ENCODE measurements at regions not wholly inside any gene's neighbourhood (a gene's known extent, or its start where the extent isn't known, plus 50 kb on each side); places are given as distances from the start of the nearest gene placed in this dataset.
"Not testable (repeated sequence)": the region's sequence is repeated elsewhere in the genome, so short reads cannot be mapped to it uniquely, and the experiment has no call there.

DNA sequence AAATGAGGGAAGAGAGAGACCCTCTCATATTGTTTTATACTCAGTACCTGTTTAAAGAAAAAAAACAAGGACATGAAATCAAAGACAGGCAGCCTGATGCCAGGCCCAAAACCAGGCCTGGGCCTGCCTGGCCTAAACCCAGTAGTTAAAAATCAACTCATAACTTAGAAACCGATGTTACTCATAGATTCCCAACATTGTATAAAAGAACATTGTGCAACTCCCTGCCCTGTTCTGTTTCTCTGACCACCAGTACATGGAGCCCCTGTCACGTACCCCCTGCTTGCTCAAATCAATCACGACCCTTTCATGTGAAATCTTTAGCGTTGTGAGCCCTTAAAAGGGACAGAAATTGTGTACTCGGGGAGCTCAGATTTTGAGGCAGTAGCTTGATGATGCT is 291.4 kb upstream of the SGCG start:
- H3K27me3 ChIP-seq (ENCODE audit: control insufficient read depth, insufficient read depth, low read length); H3K4me1 ChIP-seq (ENCODE audit: control insufficient read depth, low read depth, low read length); H3K9me3 ChIP-seq (ENCODE audit: control insufficient read depth, low read depth, low read length); H3K36me3 ChIP-seq (ENCODE audit: control insufficient read depth, low read depth, low read length); H3K4me3 ChIP-seq (ENCODE audit: low read length); H3K27ac ChIP-seq (ENCODE audit: low read length); H3K9ac ChIP-seq (ENCODE audit: low read length): not testable (repeated sequence)

DNA sequence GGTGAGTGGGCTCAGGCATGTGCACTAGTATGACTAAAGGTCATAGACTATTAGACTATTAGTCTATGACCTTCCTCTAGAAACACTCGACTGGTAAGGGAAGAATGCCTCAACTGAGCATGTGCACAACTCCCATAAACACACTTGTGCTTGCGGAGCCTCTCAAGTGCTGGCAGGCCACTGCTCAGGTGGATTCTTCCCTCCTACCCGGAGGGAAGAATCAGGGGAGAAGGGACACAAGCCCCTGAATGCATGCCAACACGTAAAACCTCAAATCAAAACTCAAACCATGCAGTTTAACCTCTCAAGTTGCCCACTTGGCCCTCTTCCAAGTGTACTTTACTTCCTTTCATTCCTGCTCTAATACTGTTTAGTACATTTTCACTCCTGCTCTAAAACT is 287.6 kb upstream of the SGCG start:
- no peaks in the 10 kb centered on the region for H3K36me3 ChIP-seq (ENCODE audit: control insufficient read depth, low read depth, low read length)
- H3K9ac ChIP-seq (ENCODE audit: low read length), result no peak overlapping the region
- no peak overlapping the region for H3K4me3 ChIP-seq (ENCODE audit: low read length)
- peaks cover 7% of the 10 kb centered on the region for H3K4me1 ChIP-seq (ENCODE audit: control insufficient read depth, low read depth, low read length)
- no peaks in the 10 kb centered on the region for H3K27me3 ChIP-seq (ENCODE audit: control insufficient read depth, insufficient read depth, low read length)
- no peak overlapping the region for H3K27ac ChIP-seq (ENCODE audit: low read length)
- H3K9me3 ChIP-seq (ENCODE audit: control insufficient read depth, low read depth, low read length), result no peaks in the 10 kb centered on the region

DNA sequence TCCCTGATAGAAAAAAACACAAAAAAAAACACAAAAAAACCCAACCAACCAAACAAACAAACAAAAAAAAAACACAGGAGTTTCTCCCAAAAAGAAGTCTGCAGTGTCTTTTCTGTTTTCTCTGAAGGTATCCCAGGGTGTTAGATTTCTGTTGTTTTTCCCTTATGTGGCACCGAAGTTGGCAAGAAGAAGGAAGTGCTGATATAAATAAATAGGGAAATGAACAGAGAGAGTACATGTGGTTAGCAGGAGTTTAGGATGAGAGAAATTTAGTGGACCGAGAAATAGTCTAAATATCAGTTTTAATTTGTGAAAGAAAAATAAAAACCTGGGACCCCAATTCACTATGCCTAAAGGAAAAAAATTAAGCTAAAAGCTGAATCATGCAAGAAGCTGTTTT is 287.0 kb upstream of the SGCG start:
- H3K36me3 ChIP-seq (ENCODE audit: control insufficient read depth, low read depth, low read length), result no peaks in the 10 kb centered on the region
- no peak overlapping the region for H3K27ac ChIP-seq (ENCODE audit: low read length)
- H3K9ac ChIP-seq (ENCODE audit: low read length), result no peak overlapping the region
- peaks cover 7% of the 10 kb centered on the region for H3K4me1 ChIP-seq (ENCODE audit: control insufficient read depth, low read depth, low read length)
- peaks cover 2% of the 10 kb centered on the region for H3K9me3 ChIP-seq (ENCODE audit: control insufficient read depth, low read depth, low read length)
- H3K4me3 ChIP-seq (ENCODE audit: low read length), result no peak overlapping the region
- no peaks in the 10 kb centered on the region for H3K27me3 ChIP-seq (ENCODE audit: control insufficient read depth, insufficient read depth, low read length)

DNA sequence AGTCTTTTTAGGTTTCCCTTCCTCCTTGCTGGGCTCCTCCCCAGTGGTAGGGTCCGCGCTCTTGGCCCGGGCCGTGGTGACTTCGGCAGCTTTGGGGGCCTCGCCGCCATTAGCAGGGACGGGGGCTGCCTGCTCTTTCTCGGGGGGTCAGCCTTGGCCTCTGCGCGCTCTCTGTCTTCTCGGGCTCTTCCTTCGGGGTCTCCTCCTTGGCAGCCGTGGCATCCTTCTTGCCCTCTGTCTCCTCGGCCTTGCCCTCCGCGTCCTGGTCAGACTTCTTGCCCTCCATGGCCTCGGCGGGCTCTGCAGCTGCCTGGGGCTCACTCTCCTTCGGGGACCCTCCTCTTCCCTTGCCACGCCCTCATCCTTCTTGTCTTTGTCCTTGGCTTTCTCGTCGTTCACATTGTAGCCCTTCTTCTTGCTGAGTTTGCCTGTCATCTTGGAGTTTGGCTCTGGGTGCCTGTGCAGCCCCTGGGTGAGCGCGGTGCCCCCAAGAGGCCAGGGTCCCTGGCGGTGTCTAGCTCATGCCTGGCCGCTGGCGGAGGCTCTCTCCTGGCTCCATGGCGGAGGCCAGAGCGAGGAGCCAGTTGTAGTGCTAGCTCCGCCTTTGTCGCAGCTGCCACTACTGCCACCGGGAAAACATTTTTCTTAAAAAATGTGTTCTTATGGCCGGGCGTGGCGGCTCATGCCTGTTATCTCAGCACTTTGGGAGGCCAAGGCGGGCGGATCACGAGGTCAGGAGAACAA is 283.0 kb upstream of the SGCG start:
- no peaks in the 10 kb centered on the region for H3K27me3 ChIP-seq (ENCODE audit: control insufficient read depth, insufficient read depth, low read length)
- no peaks in the 10 kb centered on the region for H3K36me3 ChIP-seq (ENCODE audit: control insufficient read depth, low read depth, low read length)
- H3K4me3 ChIP-seq (ENCODE audit: low read length), result no peak overlapping the region
- no peak overlapping the region for H3K9ac ChIP-seq (ENCODE audit: low read length)
- H3K27ac ChIP-seq (ENCODE audit: low read length), result no peak overlapping the region
- peaks cover 12% of the 10 kb centered on the region for H3K9me3 ChIP-seq (ENCODE audit: control insufficient read depth, low read depth, low read length)
- peaks cover 7% of the 10 kb centered on the region for H3K4me1 ChIP-seq (ENCODE audit: control insufficient read depth, low read depth, low read length)

DNA sequence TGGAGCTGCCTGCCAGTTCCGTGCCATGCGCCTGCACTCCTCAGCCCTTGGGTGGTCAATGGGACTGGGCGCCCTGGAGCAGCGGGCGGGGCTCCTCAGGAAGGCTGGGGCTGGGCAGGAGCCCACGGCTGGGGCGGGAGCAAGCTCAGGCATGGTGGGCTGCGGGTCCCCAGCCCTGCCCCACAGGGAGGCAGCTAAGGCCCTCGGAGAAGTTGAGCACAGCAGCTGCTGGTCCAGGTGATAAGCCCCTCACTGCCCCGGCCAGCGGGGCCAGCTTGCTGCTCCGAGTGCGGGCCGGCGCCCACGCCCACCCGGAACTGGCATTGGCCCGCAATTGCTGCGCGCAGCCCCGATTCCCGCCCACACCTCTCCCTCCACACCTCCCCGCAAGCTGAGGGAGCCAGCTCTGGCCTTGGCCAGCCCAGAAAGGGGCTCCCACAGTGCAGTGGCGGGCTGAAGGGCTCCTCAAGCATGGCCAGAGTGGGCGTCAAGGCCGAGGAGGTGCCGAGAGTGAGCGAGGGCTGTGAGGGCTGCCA is 280.3 kb upstream of the SGCG start:
- not testable (repeated sequence) for H3K9ac ChIP-seq (ENCODE audit: low read length); H3K27me3 ChIP-seq (ENCODE audit: control insufficient read depth, insufficient read depth, low read length); H3K4me3 ChIP-seq (ENCODE audit: low read length); H3K27ac ChIP-seq (ENCODE audit: low read length); H3K4me1 ChIP-seq (ENCODE audit: control insufficient read depth, low read depth, low read length); H3K36me3 ChIP-seq (ENCODE audit: control insufficient read depth, low read depth, low read length)
- peaks cover 14% of the 10 kb centered on the region for H3K9me3 ChIP-seq (ENCODE audit: control insufficient read depth, low read depth, low read length)

DNA sequence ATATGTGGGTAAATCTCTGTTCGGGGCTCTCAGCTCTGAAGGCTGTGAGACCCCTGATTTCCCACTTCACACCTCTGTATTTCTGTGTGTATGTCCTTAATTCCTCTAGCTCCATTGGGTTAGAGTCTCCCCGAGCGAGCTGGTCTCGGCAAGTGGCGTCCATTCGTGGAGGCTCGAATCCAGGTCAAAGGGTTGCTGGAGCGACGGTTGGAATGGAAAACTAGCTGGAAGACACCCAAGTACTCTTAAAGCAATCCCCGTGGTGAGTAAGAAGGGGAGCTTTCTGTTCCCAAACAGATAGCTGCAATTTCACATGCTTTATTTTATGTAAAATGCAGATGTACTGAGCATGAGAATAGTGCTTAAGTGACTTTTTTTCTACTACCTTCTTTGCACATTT is 277.5 kb upstream of the SGCG start:
- Histone ChIP-seq H3K4me1 (ENCODE audit: control insufficient read depth, low read depth, low read length) (no peaks in the 10 kb centered on the region), H3K4me3 (ENCODE audit: low read length) (no peak overlapping the region), H3K27me3 (ENCODE audit: control insufficient read depth, insufficient read depth, low read length) (no peaks in the 10 kb centered on the region), H3K36me3 (ENCODE audit: control insufficient read depth, low read depth, low read length) (no peaks in the 10 kb centered on the region), H3K9me3 (ENCODE audit: control insufficient read depth, low read depth, low read length) (peaks cover 14% of the 10 kb centered on the region), H3K27ac (ENCODE audit: low read length) (no peak overlapping the region), H3K9ac (ENCODE audit: low read length) (no peak overlapping the region)

DNA sequence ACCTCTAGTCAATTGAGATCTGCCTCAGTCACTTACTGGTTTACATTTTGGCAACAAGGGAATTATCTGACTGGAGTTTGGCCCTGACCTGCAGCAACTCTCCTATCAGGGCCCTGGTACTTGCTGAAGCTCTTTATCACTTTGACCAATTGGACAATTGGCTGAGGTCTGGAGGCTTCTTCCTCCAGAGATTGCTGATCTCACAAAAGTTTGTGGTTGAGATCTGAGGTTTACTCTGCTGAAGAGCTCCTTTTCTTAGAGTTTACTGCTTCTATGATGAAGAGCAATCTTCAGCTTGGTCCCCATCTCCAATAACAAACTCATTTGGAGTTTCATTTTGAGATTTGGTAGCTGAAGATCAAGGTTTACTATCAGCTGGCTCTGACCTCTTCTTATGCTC is 276.9 kb upstream of the SGCG start:
- Histone ChIP-seq H3K36me3 (ENCODE audit: control insufficient read depth, low read depth, low read length) (no peaks in the 10 kb centered on the region), H3K9me3 (ENCODE audit: control insufficient read depth, low read depth, low read length) (peaks cover 10% of the 10 kb centered on the region), H3K4me3 (ENCODE audit: low read length) (no peak overlapping the region), H3K27ac (ENCODE audit: low read length) (no peak overlapping the region), H3K4me1 (ENCODE audit: control insufficient read depth, low read depth, low read length) (no peaks in the 10 kb centered on the region), H3K27me3 (ENCODE audit: control insufficient read depth, insufficient read depth, low read length) (no peaks in the 10 kb centered on the region), H3K9ac (ENCODE audit: low read length) (no peak overlapping the region)

DNA sequence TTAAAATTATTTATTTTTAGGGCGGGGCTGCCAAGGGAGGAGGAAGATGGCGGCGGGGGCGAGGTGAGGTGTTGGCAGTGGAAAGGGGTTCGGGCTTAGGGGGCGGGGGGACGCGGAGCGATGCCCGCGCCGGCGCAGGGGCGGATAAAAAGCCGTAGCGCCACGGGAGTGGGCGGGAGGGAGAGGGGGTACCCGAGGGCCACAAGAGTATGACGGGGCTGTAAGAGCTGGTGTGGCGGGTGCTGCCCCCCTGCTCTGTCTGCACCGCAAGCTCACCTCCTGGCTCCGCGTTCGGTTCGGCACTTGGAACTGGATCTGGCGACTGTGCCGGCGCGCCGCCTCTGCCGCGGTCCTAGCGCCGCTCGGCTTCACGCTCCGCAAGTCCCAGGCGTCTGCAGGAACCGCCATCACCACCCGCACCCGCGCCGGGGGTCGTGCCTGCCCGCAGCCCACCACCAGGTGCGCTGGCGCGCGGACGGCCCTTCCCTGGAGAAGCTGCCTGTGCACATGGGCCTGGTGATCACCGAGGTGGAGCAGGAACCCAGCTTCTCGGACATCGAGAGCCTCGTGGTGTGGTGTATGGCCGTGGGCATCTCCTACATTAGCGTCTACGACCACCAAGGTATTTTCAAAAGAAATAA is 265.2 kb upstream of the SGCG start:
- H3K27me3 ChIP-seq (ENCODE audit: control insufficient read depth, insufficient read depth, low read length), result no peaks in the 10 kb centered on the region
- H3K4me3 ChIP-seq (ENCODE audit: low read length), result peak overlapping the region; percentile 71
- H3K4me1 ChIP-seq (ENCODE audit: control insufficient read depth, low read depth, low read length), result peaks cover 4% of the 10 kb centered on the region
- no peak overlapping the region for H3K27ac ChIP-seq (ENCODE audit: low read length)
- no peaks in the 10 kb centered on the region for H3K9me3 ChIP-seq (ENCODE audit: control insufficient read depth, low read depth, low read length)
- no peaks in the 10 kb centered on the region for H3K36me3 ChIP-seq (ENCODE audit: control insufficient read depth, low read depth, low read length)
- peak overlapping the region; percentile 56 for H3K9ac ChIP-seq (ENCODE audit: low read length)

DNA sequence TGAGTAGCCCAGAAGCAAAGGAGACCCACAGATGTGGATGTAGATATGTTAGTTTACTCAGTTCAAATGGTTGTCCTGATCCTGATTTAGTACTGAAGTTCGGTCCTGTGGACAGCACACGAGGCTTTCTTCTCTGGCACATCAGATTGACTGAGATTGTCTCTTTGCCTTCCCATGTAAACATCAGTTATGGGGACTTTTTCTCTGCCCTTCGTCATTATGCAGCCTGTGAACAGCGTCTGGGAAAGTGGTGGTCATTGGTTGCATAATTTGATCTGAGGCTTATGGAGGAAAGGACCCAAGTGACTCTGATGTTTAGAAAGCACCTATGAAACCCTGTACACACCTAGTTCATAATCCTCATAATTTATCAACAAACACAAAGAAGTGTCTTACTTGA is 264.5 kb upstream of the SGCG start:
- not testable (repeated sequence) for H3K9me3 ChIP-seq (ENCODE audit: control insufficient read depth, low read depth, low read length); H3K36me3 ChIP-seq (ENCODE audit: control insufficient read depth, low read depth, low read length); H3K4me1 ChIP-seq (ENCODE audit: control insufficient read depth, low read depth, low read length); H3K27me3 ChIP-seq (ENCODE audit: control insufficient read depth, insufficient read depth, low read length); H3K27ac ChIP-seq (ENCODE audit: low read length)
- Histone ChIP-seq H3K9ac (ENCODE audit: low read length) (peak overlapping the region; percentile 56), H3K4me3 (ENCODE audit: low read length) (peak overlapping the region; percentile 71)

DNA sequence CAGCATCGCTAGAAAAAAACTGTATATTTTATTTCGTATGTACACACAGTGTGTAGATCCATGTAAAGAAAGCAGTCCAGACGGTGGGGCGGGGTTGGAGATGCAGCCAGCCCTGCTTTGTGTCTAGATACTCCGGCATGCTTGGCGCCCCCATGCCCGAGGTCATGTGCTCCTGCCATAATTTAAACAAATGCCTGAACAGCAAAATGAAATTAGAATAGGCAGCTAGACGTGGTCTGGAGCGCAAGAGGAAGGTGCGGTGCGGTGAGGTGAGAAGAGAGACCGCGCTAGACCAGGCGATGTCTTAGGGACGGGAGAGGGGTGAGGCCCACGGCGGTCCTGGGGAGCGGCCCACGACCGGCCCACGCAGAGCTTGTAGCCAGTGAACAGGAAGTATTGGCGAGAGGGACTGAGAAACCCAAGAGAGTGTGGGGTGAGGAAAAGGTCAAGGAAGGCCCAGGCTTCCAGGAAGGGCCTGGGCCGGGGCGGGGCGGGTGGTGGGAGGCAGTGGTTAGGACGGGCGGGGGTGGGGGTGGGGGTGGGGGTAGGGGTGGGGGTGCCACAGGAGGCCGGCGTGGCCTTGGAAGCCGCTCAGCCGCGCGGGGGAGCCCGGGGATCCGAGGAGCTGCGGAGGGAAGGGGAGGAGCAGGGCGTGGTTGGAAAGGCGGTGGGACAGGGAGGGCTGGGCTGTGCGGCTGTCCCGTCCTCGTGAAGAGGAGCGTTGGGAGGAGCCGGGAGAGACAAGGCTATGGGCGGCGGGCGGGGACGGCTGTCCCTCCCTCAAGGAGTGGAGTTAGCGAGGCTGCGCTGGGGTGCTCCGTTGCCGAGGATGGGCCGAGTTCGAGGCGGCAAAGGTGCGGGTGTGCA is 254.7 kb upstream of the SGCG start:
- Histone ChIP-seq H3K27me3 (ENCODE audit: control insufficient read depth, insufficient read depth, low read length) (no peaks in the 10 kb centered on the region), H3K9me3 (ENCODE audit: control insufficient read depth, low read depth, low read length) (no peaks in the 10 kb centered on the region), H3K36me3 (ENCODE audit: control insufficient read depth, low read depth, low read length) (no peaks in the 10 kb centered on the region), H3K4me3 (ENCODE audit: low read length) (no peak overlapping the region), H3K4me1 (ENCODE audit: control insufficient read depth, low read depth, low read length) (no peaks in the 10 kb centered on the region), H3K9ac (ENCODE audit: low read length) (no peak overlapping the region), H3K27ac (ENCODE audit: low read length) (no peak overlapping the region)

DNA sequence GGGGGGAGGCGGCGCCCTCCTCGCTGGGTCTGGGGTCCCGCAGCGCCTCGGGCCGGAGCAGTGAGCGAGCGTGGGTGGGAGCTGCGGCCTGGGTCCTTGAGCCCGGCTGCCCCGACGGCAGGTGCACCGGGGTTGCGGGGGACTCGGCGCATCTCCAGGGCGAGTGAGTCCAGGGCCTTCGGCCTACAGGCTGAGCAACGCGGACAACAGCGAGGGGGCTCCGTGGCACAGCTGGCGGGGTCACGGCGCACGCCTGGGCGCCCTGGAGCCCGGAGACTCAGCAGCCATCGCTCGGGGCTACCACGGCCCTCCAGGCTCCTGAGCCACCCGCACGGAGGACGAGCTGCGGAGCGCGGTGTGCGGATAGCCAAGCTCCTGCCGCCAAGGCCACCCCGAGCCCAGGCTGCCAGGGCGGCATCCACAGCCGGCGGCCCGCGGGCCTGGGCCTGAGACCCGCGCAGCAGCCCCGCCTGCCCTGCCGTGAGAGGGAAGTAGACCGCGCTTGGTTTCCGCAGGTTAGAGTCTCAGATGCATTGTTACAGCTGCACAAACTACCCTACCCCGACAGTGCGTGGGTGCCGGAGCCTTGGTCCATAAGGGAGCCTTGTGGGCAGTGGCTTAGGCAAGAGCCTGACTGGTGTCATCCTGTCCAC is 253.9 kb upstream of the SGCG start:
- no peak overlapping the region for H3K27ac ChIP-seq (ENCODE audit: low read length)

More for the DNA sequence above, 253.9 kb upstream of the SGCG start:
- no peak overlapping the region for H3K4me3 ChIP-seq (ENCODE audit: low read length)
- H3K9me3 ChIP-seq (ENCODE audit: control insufficient read depth, low read depth, low read length), result no peaks in the 10 kb centered on the region
- no peaks in the 10 kb centered on the region for H3K36me3 ChIP-seq (ENCODE audit: control insufficient read depth, low read depth, low read length)
- no peaks in the 10 kb centered on the region for H3K4me1 ChIP-seq (ENCODE audit: control insufficient read depth, low read depth, low read length)
- H3K27me3 ChIP-seq (ENCODE audit: control insufficient read depth, insufficient read depth, low read length), result no peaks in the 10 kb centered on the region
- H3K9ac ChIP-seq (ENCODE audit: low read length), result no peak overlapping the region
